ENCODE measurements at regions not wholly inside any gene's neighbourhood (a gene's known extent, or its start where the extent isn't known, plus 50 kb on each side); places are given as distances from the start of the nearest gene placed in this dataset.
"Not testable (repeated sequence)": the region's sequence is repeated elsewhere in the genome, so short reads cannot be mapped to it uniquely, and the experiment has no call there.

GRCh38 chr20:2203436-2203835 lies 92.4 kb upstream of the TGM3 start:
- DNase-seq = no peak

- no peak for DNase-seq
These were observed 91.8 kb upstream of the TGM3 start for GRCh38 chr20:2204021-2204420.

GRCh38 chr20:2206957-2207769 lies 88.6 kb upstream of the TGM3 start:
- DNase-seq = peak; percentile 77 to 83

- no peak for DNase-seq
These were observed 88.1 kb upstream of the TGM3 start for GRCh38 chr20:2207770-2208097.

GRCh38 chr20:2208897-2209296 lies 86.9 kb upstream of the TGM3 start:
- DNase-seq = no peak

- no peak for DNase-seq
These were observed 84.9 kb upstream of the TGM3 start for GRCh38 chr20:2210646-2211552.

GRCh38 chr20:2212456-2213015 lies 83.3 kb upstream of the TGM3 start:
- DNase-seq = no peak

- no peak for DNase-seq
These were observed 82.4 kb upstream of the TGM3 start for GRCh38 chr20:2213401-2213800.

GRCh38 chr20:2217857-2218539 lies 77.8 kb upstream of the TGM3 start:
- peak; percentile 22 to 23 for DNase-seq

GRCh38 chr20:2219481-2220006 lies 76.3 kb upstream of the TGM3 start:
- no peak for DNase-seq

- DNase-seq = no peak
These were observed 75.5 kb upstream of the TGM3 start for GRCh38 chr20:2220298-2220697.

GRCh38 chr20:2221921-2222320 lies 73.9 kb upstream of the TGM3 start:
- no peak for DNase-seq

GRCh38 chr20:2223558-2224367 lies 72.0 kb upstream of the TGM3 start:
- DNase-seq = no peak

GRCh38 chr20:2224368-2224639 lies 71.5 kb upstream of the TGM3 start:
- no peak for DNase-seq

GRCh38 chr20:2227285-2227684 lies 68.5 kb upstream of the TGM3 start:
- not testable (repeated sequence) for DNase-seq

- no peak for DNase-seq
These were observed 67.9 kb upstream of the TGM3 start for GRCh38 chr20:2227861-2228260.

GRCh38 chr20:2228926-2229325 lies 66.9 kb upstream of the TGM3 start:
- no peak for DNase-seq

GRCh38 chr20:2230726-2231488 lies 64.9 kb upstream of the TGM3 start:
- DNase-seq = no peak

- DNase-seq = no peak
These were observed 64.1 kb upstream of the TGM3 start for GRCh38 chr20:2231701-2232100.

- DNase-seq = no peak
These were observed 61.1 kb upstream of the TGM3 start for GRCh38 chr20:2234598-2235191.

- DNase-seq = no peak
These were observed 59.5 kb upstream of the TGM3 start for GRCh38 chr20:2236256-2236655.
